Mesothelial cell of epicardium (in vitro differentiated cells): ENCODE measurements at regions not wholly inside any gene's neighbourhood (a gene's known extent, or its start where the extent isn't known, plus 50 kb on each side); places are given as distances from the start of the nearest gene placed in this dataset.

ENCODE experiments used
- DNase-seq, 2 experiments: peaks; one replicate each; pipeline ENCODE4 v3.0.0; 2021; ENCODE audit warnings: low spot score in 2 of 2; ENCODE audit not compliant: unreplicated experiment in 2 of 2
- H3K27ac Mint-ChIP-seq: 2 replicates; pipeline ENCODE4 v1.8.0; 2021; ENCODE audit warnings: mixed read lengths
- H3K27me3 Mint-ChIP-seq: 2 replicates; pipeline ENCODE4 v1.8.0; 2021; ENCODE audit warnings: low read depth, mixed read lengths
- H3K36me3 Mint-ChIP-seq: 2 replicates; pipeline ENCODE4 v1.8.0; 2021; ENCODE audit warnings: mixed read lengths
- H3K4me1 Mint-ChIP-seq: 2 replicates; pipeline ENCODE4 v1.8.0; 2021; ENCODE audit warnings: mixed read lengths
- H3K4me3 Mint-ChIP-seq: 2 replicates; pipeline ENCODE4 v1.8.0; 2021; ENCODE audit warnings: mild to moderate bottlenecking, moderate library complexity, mixed read lengths
- H3K9me3 Mint-ChIP-seq: 2 replicates; pipeline ENCODE4 v1.8.0; 2021; ENCODE audit warnings: mixed read lengths
- TF ChIP-seq, protein P1 (sequence below): fragments of 200-600 bp; sonication (generic); IDR thresholded peaks from one replicate; pipeline ENCODE4 v1.5.0; 2021; ENCODE audit warnings: antibody characterized with exemption; ENCODE audit not compliant: unreplicated experiment

DNA sequence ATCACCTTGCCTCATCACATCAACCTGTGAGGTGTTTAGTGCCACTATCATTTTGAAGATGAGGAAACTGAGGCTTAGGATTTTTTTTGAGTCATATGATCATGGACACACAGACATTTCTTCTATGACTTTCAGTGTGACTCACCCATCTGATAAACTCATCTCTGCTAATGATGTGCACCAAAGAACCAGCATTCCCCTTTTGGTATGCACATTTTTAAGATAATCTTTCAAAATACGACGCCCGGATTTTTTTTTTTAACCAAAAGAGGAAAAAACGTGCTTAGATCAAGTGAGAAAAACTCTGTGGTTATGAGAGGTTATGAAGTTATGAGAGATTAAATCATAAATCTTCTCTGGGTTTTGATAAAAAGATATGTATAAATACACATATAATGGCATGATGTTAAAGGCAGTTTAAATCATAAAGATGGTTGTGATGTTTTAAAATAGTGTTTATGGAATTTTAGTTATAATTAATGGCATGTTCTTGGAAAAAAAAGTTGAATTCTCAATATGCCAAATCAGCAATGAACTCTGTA, 948.1 kb downstream of the TMTC2 start:
- Mint-ChIP-seq H3K4me3 (no peak overlapping the region), H3K27me3 (no peaks in the 10 kb centered on the region), H3K4me1 (peaks cover 8% of the 10 kb centered on the region), H3K27ac (no peak overlapping the region), H3K36me3 (peaks cover 3% of the 10 kb centered on the region), H3K9me3 (peaks cover 15% of the 10 kb centered on the region)
- DNase-seq: no peak
- TF ChIP-seq, protein P1, sequence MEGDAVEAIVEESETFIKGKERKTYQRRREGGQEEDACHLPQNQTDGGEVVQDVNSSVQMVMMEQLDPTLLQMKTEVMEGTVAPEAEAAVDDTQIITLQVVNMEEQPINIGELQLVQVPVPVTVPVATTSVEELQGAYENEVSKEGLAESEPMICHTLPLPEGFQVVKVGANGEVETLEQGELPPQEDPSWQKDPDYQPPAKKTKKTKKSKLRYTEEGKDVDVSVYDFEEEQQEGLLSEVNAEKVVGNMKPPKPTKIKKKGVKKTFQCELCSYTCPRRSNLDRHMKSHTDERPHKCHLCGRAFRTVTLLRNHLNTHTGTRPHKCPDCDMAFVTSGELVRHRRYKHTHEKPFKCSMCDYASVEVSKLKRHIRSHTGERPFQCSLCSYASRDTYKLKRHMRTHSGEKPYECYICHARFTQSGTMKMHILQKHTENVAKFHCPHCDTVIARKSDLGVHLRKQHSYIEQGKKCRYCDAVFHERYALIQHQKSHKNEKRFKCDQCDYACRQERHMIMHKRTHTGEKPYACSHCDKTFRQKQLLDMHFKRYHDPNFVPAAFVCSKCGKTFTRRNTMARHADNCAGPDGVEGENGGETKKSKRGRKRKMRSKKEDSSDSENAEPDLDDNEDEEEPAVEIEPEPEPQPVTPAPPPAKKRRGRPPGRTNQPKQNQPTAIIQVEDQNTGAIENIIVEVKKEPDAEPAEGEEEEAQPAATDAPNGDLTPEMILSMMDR: no peak

DNA sequence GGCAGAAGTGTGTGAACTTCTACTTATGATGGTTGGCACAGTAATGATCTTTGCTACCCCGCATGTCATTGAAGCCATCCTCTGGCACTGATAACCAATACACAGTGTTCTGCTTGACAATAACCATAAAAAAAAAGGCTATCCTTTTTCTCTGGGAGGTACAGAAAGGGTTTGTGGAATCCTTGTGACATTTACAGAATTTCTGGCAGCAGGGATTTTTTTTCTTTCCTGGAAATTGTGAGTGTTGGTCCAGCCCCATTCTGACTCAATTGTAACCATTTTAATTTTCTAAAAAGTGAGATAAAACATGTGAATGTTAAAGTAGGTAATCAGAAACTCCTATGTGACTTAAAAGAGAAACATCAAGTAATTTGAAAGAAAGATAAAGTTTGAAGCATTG, 943.8 kb downstream of the TMTC2 start:
- no peak overlapping the region for H3K4me3 Mint-ChIP-seq
- H3K4me1 Mint-ChIP-seq: peaks cover 10% of the 10 kb centered on the region
- TF ChIP-seq, protein P1: no peak
- no peaks in the 10 kb centered on the region for H3K27me3 Mint-ChIP-seq
- H3K36me3 Mint-ChIP-seq: no peaks in the 10 kb centered on the region
- H3K27ac Mint-ChIP-seq: no peak overlapping the region
- H3K9me3 Mint-ChIP-seq: no peaks in the 10 kb centered on the region
- DNase-seq: no peak

DNA sequence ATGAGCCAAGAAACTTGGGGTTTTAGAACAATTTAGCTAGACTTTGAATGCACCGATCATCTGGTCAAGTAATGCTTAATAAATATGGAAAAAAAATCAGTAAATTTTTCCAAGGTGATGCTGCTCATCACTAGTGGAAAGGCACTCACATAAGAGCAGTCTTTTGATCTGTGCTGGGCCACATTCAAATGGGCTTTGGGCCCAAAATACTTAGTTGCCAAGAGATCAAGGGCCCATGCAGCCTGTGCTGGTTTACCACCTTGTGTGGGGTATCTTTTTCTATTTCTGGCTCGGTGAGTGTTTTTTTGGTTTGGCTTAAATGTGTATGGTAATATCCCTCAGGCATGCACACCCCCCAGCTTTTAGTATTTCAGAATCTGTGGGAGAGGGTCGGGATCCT, 943.2 kb downstream of the TMTC2 start:
- Mint-ChIP-seq H3K4me3 (no peak overlapping the region), H3K4me1 (peaks cover 9% of the 10 kb centered on the region), H3K27me3 (no peaks in the 10 kb centered on the region), H3K36me3 (no peaks in the 10 kb centered on the region), H3K27ac (no peak overlapping the region), H3K9me3 (no peaks in the 10 kb centered on the region)
- no peak for DNase-seq
- TF ChIP-seq, protein P1: no peak

DNA sequence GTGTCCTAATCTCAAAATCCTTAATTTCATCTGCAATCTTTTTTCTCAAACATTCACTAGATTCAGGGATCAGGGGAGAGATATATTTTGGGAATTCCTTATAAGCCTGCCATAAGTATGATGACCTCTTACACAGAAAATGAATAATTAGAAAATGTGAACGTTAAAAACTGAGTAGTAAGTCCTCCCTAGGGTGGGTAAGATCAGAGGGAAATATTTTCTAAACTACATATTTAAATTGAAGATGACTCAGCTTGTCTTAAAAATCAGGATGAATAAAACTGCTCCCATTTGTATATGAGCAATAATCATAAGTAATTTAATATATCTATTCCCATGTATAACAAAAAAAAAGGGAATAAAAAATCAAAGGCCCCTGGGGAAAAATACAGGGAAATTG, 935.5 kb downstream of the TMTC2 start:
- Mint-ChIP-seq H3K4me1 (peaks cover 6% of the 10 kb centered on the region), H3K9me3 (peaks cover 9% of the 10 kb centered on the region), H3K4me3 (no peak overlapping the region), H3K27me3 (no peaks in the 10 kb centered on the region), H3K27ac (no peak overlapping the region), H3K36me3 (no peaks in the 10 kb centered on the region)
- no peak for DNase-seq
- TF ChIP-seq, protein P1: no peak

DNA sequence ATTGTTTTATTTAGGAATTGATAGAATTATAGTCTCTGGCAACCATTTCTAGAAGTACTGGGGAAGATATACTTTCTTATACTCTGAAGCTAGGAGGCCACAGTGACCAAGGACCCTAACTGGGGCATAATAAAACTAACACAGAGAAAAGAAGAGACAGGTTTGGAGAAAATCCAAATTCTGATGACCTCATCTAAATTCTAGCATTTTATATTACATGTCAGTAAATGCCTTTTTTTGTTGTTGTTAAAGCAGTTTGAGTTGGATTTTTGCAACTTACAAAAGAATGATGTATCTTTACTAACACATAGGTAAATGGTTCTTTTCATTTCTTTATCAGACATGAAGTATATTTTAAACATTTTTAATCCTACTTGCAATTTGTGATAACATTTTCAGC, 933.3 kb downstream of the TMTC2 start:
- Mint-ChIP-seq H3K36me3 (peaks cover 3% of the 10 kb centered on the region), H3K27me3 (no peaks in the 10 kb centered on the region), H3K27ac (no peak overlapping the region), H3K4me1 (peaks cover 3% of the 10 kb centered on the region), H3K4me3 (no peak overlapping the region), H3K9me3 (peaks cover 18% of the 10 kb centered on the region)
- TF ChIP-seq, protein P1: no peak
- no peak for DNase-seq

DNA sequence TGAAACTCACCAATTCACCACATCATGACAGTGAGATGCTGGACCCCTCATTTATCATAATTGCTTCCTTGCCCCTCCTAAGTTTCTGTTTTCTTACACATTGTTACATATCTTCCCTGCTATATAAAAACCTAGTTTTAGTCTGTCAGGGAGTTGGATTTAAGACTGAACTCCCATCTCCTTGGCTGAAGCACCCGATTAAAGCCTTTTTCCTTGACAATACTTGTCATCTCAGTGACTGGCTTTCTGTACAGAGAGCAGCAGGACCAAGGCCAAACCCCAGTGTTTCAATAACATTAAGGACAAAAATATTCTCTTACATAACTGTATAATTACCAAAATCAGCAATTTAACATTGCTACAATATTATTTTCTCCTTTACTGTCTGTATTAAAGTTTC, 928.4 kb downstream of the TMTC2 start:
- no peaks in the 10 kb centered on the region for H3K4me1 Mint-ChIP-seq
- H3K27me3 Mint-ChIP-seq: no peaks in the 10 kb centered on the region
- no peak overlapping the region for H3K27ac Mint-ChIP-seq
- H3K4me3 Mint-ChIP-seq: no peak overlapping the region
- TF ChIP-seq, protein P1: no peak
- no peak for DNase-seq
- peaks cover 37% of the 10 kb centered on the region for H3K9me3 Mint-ChIP-seq
- H3K36me3 Mint-ChIP-seq: peaks cover 3% of the 10 kb centered on the region
